Iris pigment epithelial cell (primary cell): ENCODE measurements at regions not wholly inside any gene's neighbourhood (a gene's known extent, or its start where the extent isn't known, plus 50 kb on each side); places are given as distances from the start of the nearest gene placed in this dataset.
"Not testable (repeated sequence)": the region's sequence is repeated elsewhere in the genome, so short reads cannot be mapped to it uniquely, and the experiment has no call there.

Experiments used
- DNase-seq: peaks from one replicate; pipeline ENCODE4 v3.0.0-alpha.2; 2011; ENCODE audit warnings: low read depth

- no peak for DNase-seq
Measured at GRCh38 chr3:163548015-163548414, 1530.3 kb downstream of the SI start.

GRCh38 chr3:163547014-163547685, 1531.1 kb downstream of the SI start:
- no peak for DNase-seq

GRCh38 chr3:163543662-163544061, 1534.6 kb downstream of the SI start:
- DNase-seq, result no peak

DNA sequence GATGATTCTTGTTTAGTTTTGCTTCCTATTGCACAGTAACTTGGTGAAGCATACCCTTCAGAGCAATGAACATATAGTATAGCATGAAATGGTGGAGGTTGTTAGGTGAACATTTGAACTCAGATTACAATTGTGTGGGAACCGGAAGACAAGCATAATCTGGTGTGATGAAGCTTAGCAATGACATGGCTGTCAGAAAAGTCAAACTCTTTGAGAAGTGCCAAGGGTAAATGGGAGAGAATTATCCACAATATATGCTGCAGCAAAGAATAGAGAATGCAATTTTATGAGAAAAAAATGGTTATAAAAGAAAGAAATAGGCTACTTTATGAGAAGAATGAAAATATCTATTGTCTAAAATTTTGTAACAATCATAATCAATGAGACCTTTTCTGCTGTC, 1536.7 kb downstream of the SI start:
- DNase-seq, result no peak

GRCh38 chr3:163538387-163538786, 1539.9 kb downstream of the SI start:
- DNase-seq, result no peak

- no peak for DNase-seq
Measured at GRCh38 chr3:163533381-163533780, 1544.9 kb downstream of the SI start.

DNA sequence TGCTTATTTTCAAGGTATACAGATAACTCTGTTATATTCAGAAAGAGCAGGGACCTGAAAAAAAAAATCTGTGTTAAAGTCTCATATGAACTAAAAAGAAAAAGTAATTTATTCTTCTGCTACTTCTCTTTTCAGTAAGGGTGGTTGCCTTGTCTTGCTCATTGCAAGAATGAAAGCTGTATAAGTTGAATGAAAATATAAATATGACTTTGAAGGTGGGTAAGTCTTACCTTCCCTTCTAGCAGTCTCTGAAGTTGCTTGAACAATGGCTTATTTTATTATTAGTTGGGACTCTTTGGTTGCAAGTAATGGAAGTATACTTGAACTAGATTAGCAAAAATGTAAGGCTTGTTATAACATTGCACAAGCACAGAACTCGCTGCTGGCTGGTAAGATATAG, 1554.9 kb downstream of the SI start:
- no peak for DNase-seq

- DNase-seq, result no peak
Measured at GRCh38 chr3:163521261-163521660, 1557.0 kb downstream of the SI start.

GRCh38 chr3:163518065-163518464, 1560.2 kb downstream of the SI start:
- DNase-seq, result no peak

GRCh38 chr3:163513149-163513657, 1565.1 kb downstream of the SI start:
- DNase-seq, result no peak

DNA sequence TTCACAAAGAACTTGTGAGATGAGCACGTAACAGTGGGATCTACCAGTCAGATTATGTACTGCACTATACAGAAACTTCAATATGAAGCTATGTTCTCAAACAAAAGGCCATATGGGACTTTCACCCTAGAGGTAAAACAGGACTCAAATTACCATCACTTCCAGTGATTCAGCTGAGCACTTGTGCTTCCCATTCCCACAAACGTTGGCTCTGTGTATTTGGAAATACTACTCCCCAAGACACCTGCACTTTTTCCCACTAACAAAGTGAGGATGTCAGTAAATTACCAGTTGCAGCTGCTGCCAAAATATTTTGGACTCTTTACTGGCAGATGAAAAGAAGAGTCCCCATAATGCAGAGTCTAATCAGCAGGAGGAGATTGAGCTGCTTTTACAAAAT, 1570.1 kb downstream of the SI start:
- no peak for DNase-seq

DNA sequence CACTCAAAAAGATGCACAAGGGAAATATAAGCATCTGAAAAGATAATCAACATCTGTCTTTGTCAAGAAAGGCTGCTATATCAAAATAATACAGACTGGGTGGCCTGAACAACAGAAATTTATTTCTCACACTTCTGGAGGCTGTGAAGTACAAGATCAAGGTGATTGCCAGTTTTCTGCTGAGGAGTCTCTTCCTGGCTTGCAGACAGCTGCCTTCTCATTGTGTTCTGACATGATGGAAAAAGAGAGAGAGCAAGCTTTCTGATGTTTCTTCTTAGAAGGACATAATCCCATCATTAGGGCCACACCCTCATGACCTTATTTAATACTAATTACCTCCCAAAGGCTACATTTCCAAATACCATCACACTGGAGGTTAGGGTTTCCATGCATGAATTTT, 1573.3 kb downstream of the SI start:
- no peak for DNase-seq

DNA sequence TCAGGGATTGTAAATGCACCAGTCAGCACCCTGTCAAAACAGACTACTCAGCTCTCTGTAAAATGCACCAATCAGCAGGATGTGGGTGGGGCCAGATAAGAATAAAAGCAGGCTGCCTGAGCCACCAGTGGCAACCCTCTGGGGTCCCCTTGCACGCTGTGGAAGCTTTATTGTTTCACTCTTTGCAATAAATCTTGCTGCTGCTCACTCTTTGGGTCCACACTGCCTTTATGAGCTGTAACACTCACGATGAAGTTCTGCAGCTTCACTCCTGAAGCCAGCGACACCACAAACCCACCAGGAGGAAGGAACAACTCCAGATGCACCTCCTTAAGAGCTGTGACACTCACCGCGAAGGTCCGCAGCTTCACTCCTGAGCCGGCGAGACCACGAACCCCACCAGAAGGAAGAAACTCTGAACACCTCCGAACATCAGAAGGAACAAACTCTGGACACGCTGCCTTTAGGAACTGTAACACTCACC, 1578.5 kb downstream of the SI start:
- DNase-seq, result not testable (repeated sequence)

DNA sequence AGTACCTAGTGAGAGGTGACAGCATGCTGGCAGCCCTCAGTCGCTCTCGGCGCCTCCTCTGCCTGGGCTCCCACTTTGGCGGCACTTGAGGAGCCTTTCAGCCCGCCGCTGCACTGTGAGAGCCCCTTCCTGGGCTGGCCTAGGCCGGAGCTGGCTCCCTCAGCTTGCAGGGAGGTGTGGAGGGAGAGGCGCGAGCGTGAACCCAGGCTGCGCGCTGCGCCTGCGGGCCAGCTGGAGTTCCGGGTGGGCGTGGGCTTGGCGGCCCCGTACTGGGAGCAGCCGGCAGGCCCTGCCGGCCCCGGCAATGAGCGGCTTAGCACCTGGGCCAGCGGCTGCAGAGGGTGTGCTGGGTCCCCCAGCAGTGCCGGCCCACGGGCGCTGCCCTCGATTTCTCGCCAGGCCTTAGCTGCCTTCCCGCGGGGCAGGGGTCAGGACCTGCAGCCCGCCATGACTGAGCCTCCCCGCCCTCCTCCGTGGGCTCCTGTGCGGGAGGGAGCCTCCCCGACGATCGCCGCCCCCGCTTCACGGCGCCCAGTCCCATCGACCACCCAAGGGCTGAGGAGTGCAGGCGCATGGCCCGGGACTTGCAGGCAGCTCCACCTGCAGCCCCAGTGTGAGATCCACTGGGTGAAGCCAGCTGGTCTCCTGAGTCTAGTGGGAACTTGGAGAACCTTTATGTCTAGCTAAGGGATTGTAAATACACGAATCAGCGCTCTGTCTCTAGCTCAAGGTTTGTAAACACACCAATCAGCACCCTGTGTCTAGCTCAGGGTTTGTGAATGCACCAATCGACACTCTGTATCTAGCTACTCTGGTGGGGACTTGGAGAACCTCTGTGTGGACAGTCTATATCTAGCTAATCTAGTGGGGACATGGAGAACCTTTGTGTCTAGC, 1579.2 kb downstream of the SI start:
- not testable (repeated sequence) for DNase-seq

DNA sequence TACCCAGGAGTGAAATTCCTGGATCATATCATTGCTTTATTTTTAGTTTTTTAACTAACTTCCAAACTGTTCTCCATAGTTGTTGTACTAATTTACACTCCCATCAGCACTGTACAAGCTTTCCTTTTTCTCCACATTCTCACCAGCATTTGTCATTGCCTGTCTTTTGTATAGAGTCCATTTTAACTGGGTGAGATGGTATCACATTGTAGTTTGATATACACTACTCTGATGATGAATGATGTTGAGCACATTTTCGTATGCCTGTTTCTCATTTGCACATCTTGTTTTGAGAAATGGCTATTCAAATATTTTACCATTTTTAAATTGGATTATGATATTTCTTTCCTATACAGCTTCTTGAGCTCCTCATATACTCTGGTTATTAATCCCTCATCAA, 1586.6 kb downstream of the SI start:
- no peak for DNase-seq

DNA sequence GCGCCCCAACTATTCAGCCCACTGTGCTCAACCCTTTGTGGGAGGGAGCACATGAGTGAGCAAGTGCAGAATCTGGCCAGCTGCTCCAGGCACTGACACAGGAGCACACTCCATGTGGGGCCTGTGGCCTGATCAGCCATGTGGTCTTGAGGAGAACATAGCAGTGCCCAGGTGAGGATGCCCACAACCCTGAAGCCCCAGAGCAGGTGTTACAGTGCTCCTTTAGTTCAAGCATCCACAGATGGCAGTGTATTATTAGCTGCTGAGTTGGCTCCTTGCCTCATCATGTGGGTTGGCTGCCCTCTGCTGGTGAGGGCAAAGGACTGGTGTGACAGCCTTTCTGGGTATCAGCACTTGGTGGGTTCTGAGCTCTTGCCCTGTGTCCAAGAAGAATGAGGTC, 1588.2 kb downstream of the SI start:
- peak; percentile 17 for DNase-seq

DNA sequence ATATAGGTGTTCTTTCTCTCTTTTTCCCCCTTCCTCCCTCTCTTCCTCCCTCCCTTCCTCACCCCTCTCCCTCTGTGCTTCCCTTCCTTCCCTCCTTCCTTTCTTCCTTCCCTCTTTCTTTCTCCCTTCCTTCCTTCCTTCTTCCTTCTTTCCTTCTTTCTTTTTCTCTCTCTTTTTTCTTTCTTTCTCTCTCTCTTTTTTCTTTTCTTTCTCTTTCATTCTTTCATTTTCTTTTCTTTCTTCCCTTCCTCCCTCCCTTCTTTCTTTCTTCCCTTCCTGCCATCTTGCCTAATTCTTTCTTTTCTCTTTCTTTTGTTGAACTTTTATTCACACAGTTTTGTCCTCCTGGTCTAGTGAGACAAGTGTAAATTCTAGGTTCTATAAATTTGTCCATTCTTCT, 1595.6 kb downstream of the SI start:
- DNase-seq, result no peak

DNA sequence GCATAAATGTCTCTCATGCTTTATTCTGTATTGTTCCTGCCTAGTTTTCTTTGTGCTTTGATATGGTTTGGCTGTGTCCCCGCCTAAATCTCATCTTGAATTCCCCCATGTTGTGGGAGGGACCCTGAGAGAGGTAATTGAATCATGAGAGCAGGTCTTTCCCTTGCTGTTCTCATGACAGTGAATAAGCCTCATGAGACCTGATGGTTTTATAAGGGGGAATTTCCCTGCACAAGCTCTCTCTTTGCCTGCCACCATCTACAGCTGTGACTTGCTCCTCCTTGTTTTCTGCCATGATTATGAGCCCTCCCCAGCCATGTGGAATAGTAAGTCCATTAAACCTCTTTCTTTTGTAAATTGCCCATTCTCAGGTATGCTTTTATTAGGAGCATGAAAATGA, 1596.6 kb downstream of the SI start:
- DNase-seq, result no peak

GRCh38 chr3:163476179-163476578, 1602.1 kb downstream of the SI start:
- no peak for DNase-seq

GRCh38 chr3:163474766-163475165, 1603.5 kb downstream of the SI start:
- DNase-seq, result no peak

DNA sequence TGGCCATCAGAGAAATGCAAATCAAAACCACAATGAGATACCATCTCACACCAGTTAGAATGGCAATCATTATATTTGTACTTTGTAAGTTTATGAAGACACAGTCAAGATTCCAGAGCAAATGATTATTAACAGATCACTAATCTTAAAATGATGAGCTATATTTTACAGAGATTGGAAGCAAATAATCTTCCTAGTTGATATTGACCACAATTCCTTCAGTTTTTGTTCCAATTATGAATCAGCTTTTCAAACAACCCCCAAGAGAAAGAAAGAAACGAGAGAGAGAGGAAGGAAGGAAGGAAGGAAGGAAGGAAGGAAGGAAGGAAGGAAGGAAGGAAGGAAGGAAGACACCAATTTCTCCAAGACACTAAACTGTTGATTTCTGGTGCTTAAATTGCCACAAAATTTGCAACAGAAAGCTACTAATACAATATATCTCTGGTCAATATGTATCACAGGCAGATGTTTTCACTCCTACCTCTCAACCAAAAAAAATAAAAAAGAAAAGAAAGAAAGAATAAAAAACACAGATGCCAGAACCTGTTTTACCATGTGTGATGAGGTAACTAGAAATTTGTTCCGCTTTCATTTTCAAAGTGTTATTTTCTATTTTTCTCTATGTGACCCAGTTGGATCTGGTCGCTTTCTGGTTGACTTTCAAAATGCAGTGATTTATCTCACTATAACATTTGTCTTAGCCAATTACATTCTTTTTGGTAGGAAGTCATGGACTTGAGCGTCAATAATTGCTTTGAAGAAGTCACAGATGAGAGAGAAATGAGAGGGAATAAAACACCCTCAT, 1609.6 kb downstream of the SI start:
- DNase-seq, result no peak

DNA sequence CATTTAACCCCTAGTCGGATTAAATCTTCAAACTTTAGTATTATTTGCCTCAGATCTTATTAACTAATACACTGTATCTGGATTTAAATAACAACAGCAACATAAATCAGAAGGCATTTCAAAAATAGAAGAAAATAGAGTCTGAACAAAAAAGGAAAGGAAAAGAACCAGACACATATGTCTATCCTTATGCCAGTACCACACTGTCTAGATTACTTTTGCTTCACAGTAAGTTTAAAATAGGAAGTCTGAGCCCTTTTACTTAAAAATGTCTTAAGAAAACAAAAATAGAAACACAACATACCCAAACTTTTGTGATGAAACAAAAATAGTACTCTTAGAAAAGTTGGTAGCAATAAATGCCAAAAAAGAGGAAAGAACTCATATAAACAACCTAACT, 1615.8 kb downstream of the SI start:
- no peak for DNase-seq
